NB4 (cell line): ENCODE measurements at regions not wholly inside any gene's neighbourhood (a gene's known extent, or its start where the extent isn't known, plus 50 kb on each side); places are given as distances from the start of the nearest gene placed in this dataset.

Experiments used
- MYC ChIP-seq: IDR thresholded peaks from 2 replicates; pipeline ENCODE4 v1.6.1; 2011; ENCODE audit warnings: low read depth, low read length
- POLR2A ChIP-seq: IDR thresholded peaks from 2 replicates; pipeline ENCODE4 v1.6.1; 2011; ENCODE audit warnings: mild to moderate bottlenecking; ENCODE audit not compliant: insufficient read length; ENCODE audit errors: extremely low read depth
- TF ChIP-seq, protein P1 (sequence below): IDR thresholded peaks from one replicate; pipeline ENCODE4 v1.5.1; 2012; ENCODE audit warnings: low read depth, low read length
- TF ChIP-seq, protein P2 (sequence below): IDR thresholded peaks from 2 replicates; pipeline ENCODE4 v1.6.1; 2011; ENCODE audit warnings: low read depth, low read length

DNA sequence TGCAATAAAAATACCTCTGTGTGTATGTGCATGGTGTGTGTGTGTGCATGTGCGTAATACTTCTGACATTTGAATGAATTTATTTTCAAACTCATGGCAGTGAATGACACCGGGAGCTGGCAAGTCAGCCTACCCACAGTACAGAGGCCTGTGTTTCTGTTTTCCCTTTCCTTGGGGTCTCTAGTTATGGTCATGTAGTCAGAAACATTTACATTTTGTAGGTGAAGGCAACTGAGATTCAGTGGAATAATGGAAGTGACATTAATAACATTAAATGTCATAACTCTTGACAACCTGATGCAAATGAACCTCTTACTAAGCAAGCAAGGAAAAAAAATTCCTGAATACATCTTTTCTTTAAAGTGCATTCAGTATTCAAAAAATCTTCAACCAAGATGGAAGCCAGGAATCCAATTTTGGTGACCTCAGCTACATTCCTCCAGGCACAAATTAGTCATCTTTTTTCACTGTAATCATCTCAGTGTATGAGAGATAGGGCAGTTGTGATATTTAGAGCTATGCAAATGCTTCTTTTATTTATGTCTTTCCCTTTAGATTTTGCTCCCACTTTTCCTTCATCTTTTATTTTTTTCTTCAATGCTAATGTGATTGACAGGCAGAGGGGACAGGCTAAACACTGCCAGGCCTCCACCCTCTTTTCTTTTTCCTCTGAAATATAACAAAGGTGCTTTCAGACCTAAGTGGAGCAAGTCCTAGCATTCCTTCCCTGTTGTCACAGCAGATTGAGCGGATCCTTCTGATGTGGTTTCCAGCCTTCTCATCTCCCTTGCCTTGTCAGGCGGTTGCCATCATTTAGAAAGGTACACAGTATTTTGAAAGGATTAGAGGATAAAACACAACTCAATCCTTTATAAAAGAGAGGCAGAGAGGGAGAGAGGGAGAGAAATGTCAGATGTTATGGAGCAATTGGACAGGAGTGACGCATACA is 569.8 kb upstream of the ADAMTS16 start:
- TF ChIP-seq POLR2A (no peak), MYC (no peak)
- TF ChIP-seq, protein P1, sequence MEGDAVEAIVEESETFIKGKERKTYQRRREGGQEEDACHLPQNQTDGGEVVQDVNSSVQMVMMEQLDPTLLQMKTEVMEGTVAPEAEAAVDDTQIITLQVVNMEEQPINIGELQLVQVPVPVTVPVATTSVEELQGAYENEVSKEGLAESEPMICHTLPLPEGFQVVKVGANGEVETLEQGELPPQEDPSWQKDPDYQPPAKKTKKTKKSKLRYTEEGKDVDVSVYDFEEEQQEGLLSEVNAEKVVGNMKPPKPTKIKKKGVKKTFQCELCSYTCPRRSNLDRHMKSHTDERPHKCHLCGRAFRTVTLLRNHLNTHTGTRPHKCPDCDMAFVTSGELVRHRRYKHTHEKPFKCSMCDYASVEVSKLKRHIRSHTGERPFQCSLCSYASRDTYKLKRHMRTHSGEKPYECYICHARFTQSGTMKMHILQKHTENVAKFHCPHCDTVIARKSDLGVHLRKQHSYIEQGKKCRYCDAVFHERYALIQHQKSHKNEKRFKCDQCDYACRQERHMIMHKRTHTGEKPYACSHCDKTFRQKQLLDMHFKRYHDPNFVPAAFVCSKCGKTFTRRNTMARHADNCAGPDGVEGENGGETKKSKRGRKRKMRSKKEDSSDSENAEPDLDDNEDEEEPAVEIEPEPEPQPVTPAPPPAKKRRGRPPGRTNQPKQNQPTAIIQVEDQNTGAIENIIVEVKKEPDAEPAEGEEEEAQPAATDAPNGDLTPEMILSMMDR: no peak
- TF ChIP-seq, protein P2, sequence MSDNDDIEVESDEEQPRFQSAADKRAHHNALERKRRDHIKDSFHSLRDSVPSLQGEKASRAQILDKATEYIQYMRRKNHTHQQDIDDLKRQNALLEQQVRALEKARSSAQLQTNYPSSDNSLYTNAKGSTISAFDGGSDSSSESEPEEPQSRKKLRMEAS: no peak
